ENCODE measurements at regions not wholly inside any gene's neighbourhood (a gene's known extent, or its start where the extent isn't known, plus 50 kb on each side); places are given as distances from the start of the nearest gene placed in this dataset.
"Not testable (repeated sequence)": the region's sequence is repeated elsewhere in the genome, so short reads cannot be mapped to it uniquely, and the experiment has no call there.

- H3K27ac ChIP-seq = no peak overlapping the region
- no peak for DNase-seq
- H3K4me3 ChIP-seq = no peak overlapping the region
- no peaks in the 10 kb centered on the region for H3K36me3 ChIP-seq
- H3K9me3 ChIP-seq = no peaks in the 10 kb centered on the region
- intact Hi-C loops (cut with DNase I; ENCODE audit: low total_unique reads) = no loop called here
- H3K27me3 ChIP-seq = no peaks in the 10 kb centered on the region
- no peak for TF ChIP-seq CTCF (IDR thresholded peaks at IDR 0.05)
- TF ChIP-seq POLR2A (IDR thresholded peaks at IDR 0.05) = no peak
- no peaks in the 10 kb centered on the region for H3K4me1 ChIP-seq
Measured at GRCh38 chrX:3521396-3521795, 174.9 kb upstream of the MXRA5 start.

- H3K27me3 ChIP-seq = no peaks in the 10 kb centered on the region
- no peaks in the 10 kb centered on the region for H3K9me3 ChIP-seq
- no peaks in the 10 kb centered on the region for H3K4me1 ChIP-seq
- no peak for DNase-seq
- TF ChIP-seq CTCF (IDR thresholded peaks at IDR 0.05) (no peak), POLR2A (IDR thresholded peaks at IDR 0.05) (no peak)
- intact Hi-C loops (cut with DNase I; ENCODE audit: low total_unique reads) = no loop called here
- no peak overlapping the region for H3K27ac ChIP-seq
- no peak overlapping the region for H3K4me3 ChIP-seq
- no peaks in the 10 kb centered on the region for H3K36me3 ChIP-seq
Measured at GRCh38 chrX:3520982-3521381, 174.5 kb upstream of the MXRA5 start.

GRCh38 chrX:3520458-3520857 is 174.0 kb upstream of the MXRA5 start:
- no peaks in the 10 kb centered on the region for H3K36me3 ChIP-seq
- intact Hi-C loops (cut with DNase I; ENCODE audit: low total_unique reads) = no loop called here
- H3K4me3 ChIP-seq = no peak overlapping the region
- TF ChIP-seq POLR2A (IDR thresholded peaks at IDR 0.05) (no peak), CTCF (IDR thresholded peaks at IDR 0.05) (no peak)
- no peaks in the 10 kb centered on the region for H3K4me1 ChIP-seq
- no peak overlapping the region for H3K27ac ChIP-seq
- H3K27me3 ChIP-seq = no peaks in the 10 kb centered on the region
- no peaks in the 10 kb centered on the region for H3K9me3 ChIP-seq
- DNase-seq = no peak

GRCh38 chrX:3519384-3519783 is 172.9 kb upstream of the MXRA5 start:
- H3K36me3 ChIP-seq; intact Hi-C loops (cut with DNase I; ENCODE audit: low total_unique reads); H3K9me3 ChIP-seq; H3K4me1 ChIP-seq; H3K27ac ChIP-seq; H3K4me3 ChIP-seq; H3K27me3 ChIP-seq; DNase-seq: not testable (repeated sequence)

GRCh38 chrX:3518870-3519269 is 172.4 kb upstream of the MXRA5 start:
- Histone ChIP-seq H3K9me3 (no peaks in the 10 kb centered on the region), H3K27ac (no peak overlapping the region), H3K4me1 (no peaks in the 10 kb centered on the region), H3K27me3 (no peaks in the 10 kb centered on the region), H3K4me3 (no peak overlapping the region), H3K36me3 (no peaks in the 10 kb centered on the region)
- TF ChIP-seq CTCF (IDR thresholded peaks at IDR 0.05) (no peak), POLR2A (IDR thresholded peaks at IDR 0.05) (no peak)
- intact Hi-C loops (cut with DNase I; ENCODE audit: low total_unique reads) = no loop called here
- peak; percentile 12 to 39 for DNase-seq

- no peak for DNase-seq
- intact Hi-C loops (cut with DNase I; ENCODE audit: low total_unique reads) = no loop called here
- H3K36me3 ChIP-seq = no peaks in the 10 kb centered on the region
- TF ChIP-seq CTCF (IDR thresholded peaks at IDR 0.05) (no peak), POLR2A (IDR thresholded peaks at IDR 0.05) (no peak)
- no peaks in the 10 kb centered on the region for H3K27me3 ChIP-seq
- no peak overlapping the region for H3K4me3 ChIP-seq
- H3K9me3 ChIP-seq = no peaks in the 10 kb centered on the region
- no peaks in the 10 kb centered on the region for H3K4me1 ChIP-seq
- H3K27ac ChIP-seq = no peak overlapping the region
Measured at GRCh38 chrX:3516051-3516541, 169.6 kb upstream of the MXRA5 start.
